ENCODE measurements at regions not wholly inside any gene's neighbourhood (a gene's known extent, or its start where the extent isn't known, plus 50 kb on each side); places are given as distances from the start of the nearest gene placed in this dataset.
"Not testable (repeated sequence)": the region's sequence is repeated elsewhere in the genome, so short reads cannot be mapped to it uniquely, and the experiment has no call there.

DNA sequence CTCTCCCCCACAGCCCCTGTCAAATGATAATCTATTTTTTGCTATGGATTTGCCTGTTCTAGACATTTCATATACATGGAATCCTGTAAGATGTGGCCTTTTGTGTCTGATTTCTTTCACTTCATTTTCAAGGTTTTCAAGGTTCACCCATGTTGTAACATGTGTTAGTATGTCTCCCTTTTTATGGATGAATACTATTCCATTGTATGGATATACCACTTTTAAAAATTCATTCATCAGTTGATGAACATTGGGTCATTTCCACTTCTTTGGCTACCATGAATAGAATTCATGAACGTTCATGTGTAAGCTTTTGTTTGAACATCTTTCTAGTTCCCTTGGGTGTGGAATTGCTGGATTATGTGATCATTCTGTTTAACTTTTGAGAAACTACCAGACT lies 94.7 kb upstream of the ZNF366 start:
- ChIA-PET POLR2A (no interaction called here), CTCF (no interaction called here)
- Mint-ChIP-seq H3K27ac (no peak overlapping the region), H3K4me3 (no peak overlapping the region), H3K27me3 (no peaks in the 10 kb centered on the region), H3K4me1 (peaks cover 4% of the 10 kb centered on the region), H3K36me3 (ENCODE audit: low read depth) (no peaks in the 10 kb centered on the region), H3K9me3 (no peaks in the 10 kb centered on the region)
- DNase-seq = no peak

DNA sequence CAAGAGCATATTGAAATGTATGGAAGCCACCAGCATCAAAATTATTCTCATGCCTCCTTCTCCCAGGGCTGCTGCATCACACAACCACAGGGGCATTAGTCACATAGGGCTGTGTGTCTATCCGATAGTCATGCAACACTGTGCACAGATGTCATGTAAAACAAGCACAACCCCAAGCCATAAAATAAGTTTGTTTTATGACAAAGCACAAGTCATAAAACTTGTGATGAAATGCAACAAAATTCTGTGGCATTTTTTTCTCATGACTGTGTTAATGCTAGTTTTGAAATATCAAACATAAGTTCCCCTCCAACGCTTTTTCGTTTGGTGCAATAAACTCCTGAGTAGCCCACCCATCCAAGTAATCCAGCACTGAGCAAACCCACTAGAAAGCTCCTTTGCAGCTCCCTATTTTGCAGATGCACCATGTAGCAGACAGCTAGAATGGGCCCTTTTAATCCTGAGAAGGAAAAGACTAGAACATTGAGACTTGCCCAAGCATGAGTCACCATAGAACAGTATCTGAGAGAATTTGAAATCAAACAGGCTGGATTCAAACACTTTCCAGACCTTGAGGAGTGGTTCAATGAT lies 93.3 kb upstream of the ZNF366 start:
- ChIA-PET CTCF (no interaction called here), POLR2A (no interaction called here)
- H3K27me3 Mint-ChIP-seq = no peaks in the 10 kb centered on the region
- H3K4me3 Mint-ChIP-seq = no peak overlapping the region
- H3K27ac Mint-ChIP-seq = no peak overlapping the region
- H3K9me3 Mint-ChIP-seq = no peaks in the 10 kb centered on the region
- no peak for DNase-seq
- H3K36me3 Mint-ChIP-seq (ENCODE audit: low read depth) = no peaks in the 10 kb centered on the region
- peaks cover 4% of the 10 kb centered on the region for H3K4me1 Mint-ChIP-seq

DNA sequence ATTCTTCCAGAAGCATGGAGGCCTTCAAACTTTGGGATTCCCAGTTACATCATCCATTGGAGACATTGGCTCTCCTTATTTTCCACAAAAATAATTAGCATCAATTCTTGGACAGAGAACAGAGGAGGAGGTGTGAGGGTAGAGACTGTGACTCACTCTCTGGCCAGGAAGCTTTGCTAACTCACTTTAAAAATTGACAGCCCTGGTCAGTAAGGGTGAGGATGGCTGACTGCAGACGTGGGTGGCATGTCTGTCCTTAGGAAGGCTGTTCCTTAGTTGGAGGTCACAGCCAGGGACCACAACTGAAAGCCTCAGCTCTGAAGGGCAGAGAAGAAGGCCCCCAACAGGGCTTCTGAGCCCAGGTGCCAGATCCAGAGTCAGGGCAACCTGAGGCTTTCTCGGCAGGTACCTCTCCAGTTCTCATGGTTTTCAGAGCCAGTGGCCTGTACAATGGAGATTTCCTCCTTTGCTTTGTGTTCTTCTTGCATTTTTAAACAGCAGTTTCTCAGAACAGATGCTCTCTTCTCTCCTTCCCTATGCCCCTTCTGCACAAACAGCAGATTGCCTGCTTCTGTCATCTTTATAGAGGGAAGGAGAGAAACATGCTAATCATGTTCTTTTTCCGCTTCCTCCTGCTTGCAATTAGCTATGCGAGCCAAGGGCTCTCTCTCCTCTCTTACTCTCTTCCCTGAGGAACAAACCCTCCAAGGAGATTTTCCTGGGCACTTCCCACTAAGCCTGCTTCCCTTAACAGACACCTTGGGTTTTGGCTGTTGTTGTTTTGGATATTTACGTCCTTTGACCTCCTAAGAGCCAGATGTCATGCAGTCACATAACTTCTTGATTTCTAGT lies 92.5 kb upstream of the ZNF366 start:
- CTCF ChIA-PET = no interaction called here

DNA sequence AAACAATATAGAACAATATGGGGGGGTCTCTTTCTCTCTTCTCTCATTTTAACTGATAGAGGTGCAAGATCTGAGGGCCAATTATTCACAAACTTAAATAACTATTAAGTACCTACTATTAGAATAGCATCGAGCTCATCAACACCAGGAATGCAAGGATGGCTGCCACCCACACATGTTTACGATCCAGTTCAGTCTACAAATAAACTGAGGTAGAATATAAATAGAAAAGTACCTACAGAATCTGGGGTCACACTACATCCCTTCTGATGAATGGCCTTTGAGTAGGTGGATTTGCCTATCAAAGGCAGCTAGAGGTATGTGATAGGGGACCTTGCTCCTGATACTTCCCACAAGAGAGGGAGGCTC lies 91.8 kb upstream of the ZNF366 start:
- H3K27ac Mint-ChIP-seq = no peak overlapping the region
- no peaks in the 10 kb centered on the region for H3K27me3 Mint-ChIP-seq
- H3K4me1 Mint-ChIP-seq = peaks cover 4% of the 10 kb centered on the region
- no peaks in the 10 kb centered on the region for H3K36me3 Mint-ChIP-seq (ENCODE audit: low read depth)
- ChIA-PET CTCF (no interaction called here), POLR2A (no interaction called here)
- H3K9me3 Mint-ChIP-seq = no peaks in the 10 kb centered on the region
- no peak overlapping the region for H3K4me3 Mint-ChIP-seq
- no peak for DNase-seq

More for the DNA sequence above, 92.5 kb upstream of the ZNF366 start:
- Mint-ChIP-seq H3K4me3 (no peak overlapping the region), H3K27ac (no peak overlapping the region), H3K36me3 (ENCODE audit: low read depth) (no peaks in the 10 kb centered on the region), H3K9me3 (no peaks in the 10 kb centered on the region), H3K4me1 (peaks cover 4% of the 10 kb centered on the region), H3K27me3 (no peaks in the 10 kb centered on the region)
- no peak for DNase-seq
- POLR2A ChIA-PET = no interaction called here

DNA sequence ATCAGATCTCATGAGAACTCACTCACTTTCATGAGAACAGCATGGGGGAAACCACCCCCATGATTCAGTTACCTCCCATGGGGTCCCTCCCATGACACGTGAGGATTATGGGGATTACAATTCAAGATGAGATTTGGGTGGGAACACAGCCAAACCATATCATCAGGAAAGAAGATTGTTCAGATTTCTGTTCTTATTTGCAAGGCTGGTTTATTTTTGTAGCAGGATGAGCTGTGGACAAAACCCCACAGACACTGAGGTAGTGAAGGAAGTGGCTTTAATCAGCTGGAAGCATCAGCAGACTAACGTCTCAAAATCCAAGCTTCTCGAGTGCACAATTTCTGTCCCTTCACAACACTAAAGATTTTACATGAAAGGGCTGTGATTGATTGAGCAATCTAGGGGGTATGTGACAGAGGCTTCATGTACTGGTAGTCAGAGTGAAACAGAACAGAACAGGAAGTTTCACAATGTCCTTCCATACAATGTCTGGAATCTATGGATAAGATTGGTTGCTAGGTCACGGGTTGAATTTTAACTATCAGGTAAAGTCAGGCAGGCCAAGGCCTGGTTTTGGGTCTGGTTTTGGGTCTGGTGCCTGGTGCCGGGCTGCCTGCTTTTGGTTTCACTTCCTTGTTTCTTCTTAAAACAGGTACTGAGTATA lies 91.3 kb upstream of the ZNF366 start:
- no peak overlapping the region for H3K27ac Mint-ChIP-seq
- H3K4me3 Mint-ChIP-seq = no peak overlapping the region
- no peak for DNase-seq
- no peaks in the 10 kb centered on the region for H3K9me3 Mint-ChIP-seq
- H3K36me3 Mint-ChIP-seq (ENCODE audit: low read depth) = no peaks in the 10 kb centered on the region
- POLR2A ChIA-PET = no interaction called here
- H3K27me3 Mint-ChIP-seq = no peaks in the 10 kb centered on the region
- CTCF ChIA-PET = no interaction called here
- H3K4me1 Mint-ChIP-seq = peaks cover 4% of the 10 kb centered on the region

DNA sequence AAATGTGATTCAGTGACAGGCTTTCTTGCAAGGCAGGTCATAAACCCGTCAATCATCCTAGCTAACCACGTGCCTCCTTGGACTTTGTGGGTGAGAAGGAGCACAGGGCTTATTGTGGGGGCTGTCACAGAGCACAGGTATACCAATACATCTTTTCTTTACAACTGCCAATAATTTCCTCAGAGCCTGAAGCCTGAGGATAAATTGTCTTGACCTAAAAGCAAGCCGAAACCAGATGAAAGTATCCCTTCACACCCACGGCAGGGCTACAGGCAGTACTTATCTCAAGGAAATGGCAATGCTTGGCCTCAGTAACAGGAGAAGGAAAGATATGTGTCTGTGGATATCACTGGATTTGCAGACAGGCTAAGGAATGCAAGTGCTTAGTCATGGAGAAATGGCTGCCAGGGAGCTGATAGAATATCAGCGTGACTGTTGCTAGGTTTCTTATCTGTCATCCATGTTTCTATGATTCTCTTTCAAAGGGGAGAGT lies 90.3 kb upstream of the ZNF366 start:
- Mint-ChIP-seq H3K36me3 (ENCODE audit: low read depth) (no peaks in the 10 kb centered on the region), H3K4me1 (peaks cover 4% of the 10 kb centered on the region), H3K4me3 (no peak overlapping the region), H3K27me3 (no peaks in the 10 kb centered on the region), H3K9me3 (no peaks in the 10 kb centered on the region), H3K27ac (no peak overlapping the region)
- no peak for DNase-seq
- POLR2A ChIA-PET = no interaction called here
- CTCF ChIA-PET = interaction anchor here (0.7 kb wide), 1 partner anchor 470 kb away, joined by 3 read pairs; no protein-coding TSS in a partner anchor

DNA sequence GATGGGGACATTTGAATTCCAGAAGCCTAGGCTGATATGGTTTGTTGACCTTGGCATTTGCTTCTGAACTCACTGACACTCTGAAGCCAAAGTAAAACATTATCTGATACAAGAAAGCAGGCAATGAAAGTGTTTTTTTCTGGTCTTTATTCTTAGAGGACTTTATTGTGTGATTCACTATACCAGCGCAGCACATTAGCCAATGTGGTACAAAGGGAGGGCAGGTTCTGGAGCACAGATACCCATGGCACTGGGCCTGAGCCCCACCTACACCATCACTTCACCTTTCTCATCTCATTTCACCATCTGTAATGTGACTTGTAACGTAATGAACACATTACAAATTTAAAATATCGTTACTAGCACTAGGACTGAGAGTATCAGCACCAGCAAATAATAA lies 89.7 kb upstream of the ZNF366 start:
- Mint-ChIP-seq H3K4me3 (no peak overlapping the region), H3K27ac (no peak overlapping the region), H3K9me3 (no peaks in the 10 kb centered on the region), H3K27me3 (peaks cover 3% of the 10 kb centered on the region), H3K36me3 (ENCODE audit: low read depth) (no peaks in the 10 kb centered on the region), H3K4me1 (peaks cover 4% of the 10 kb centered on the region)
- ChIA-PET POLR2A (no interaction called here), CTCF (no interaction called here)
- no peak for DNase-seq

DNA sequence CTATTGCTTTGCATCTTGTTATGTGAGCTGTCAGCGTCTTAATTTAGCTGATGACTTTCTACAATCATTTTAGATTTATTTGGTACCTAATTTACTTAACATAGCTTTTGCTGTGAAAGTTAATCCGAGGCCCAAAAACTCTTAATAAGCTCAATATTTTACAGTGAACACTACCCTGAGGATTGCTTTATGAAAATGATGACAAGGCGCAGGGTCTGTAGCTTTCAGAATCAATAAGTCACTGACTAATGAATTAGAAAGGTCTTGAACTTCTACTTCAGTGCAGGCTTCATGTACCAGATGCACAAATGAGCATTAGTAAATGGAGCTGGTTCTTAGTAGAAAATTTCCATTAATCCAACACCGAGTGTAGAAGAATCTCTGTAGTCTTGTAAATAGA lies 81.4 kb upstream of the ZNF366 start:
- H3K4me1 Mint-ChIP-seq = no peaks in the 10 kb centered on the region
- CTCF ChIA-PET = interaction anchor here (1.1 kb wide), 1 partner anchor 21 kb away, joined by 3 read pairs; no protein-coding TSS in a partner anchor

DNA sequence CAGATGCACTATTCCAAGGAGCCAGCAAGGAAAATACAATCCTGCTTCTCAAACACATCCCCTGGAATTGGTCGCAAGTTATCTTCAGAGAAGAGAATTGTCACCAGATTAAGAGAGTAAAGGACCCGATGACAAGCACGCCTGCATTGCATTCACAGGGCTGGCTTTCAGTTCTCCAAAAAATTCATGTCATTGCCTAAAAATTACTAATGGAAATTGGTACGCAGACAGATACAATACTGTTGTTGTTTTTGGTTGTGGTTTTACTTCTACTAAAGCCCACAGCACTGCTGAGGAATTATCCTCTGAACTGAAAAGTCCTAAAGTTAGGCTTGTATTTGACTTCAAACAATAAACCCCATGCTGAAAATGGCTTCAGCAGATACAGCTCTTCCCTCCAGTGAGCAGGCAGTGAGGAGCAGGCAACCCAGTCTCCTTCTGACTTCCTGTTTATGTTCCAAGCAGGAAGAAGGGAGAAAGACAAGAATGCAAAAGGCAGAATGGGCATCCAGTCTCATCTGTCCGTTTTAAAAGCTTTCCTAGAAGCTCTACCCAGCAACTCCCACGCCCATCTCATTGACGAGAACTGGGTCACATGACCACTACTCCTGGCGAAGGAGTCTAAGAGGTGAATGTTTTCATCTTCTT lies 80.6 kb upstream of the ZNF366 start:
- no peak for DNase-seq
- H3K27ac Mint-ChIP-seq = no peak overlapping the region
- POLR2A ChIA-PET = no interaction called here
- H3K4me1 Mint-ChIP-seq = no peaks in the 10 kb centered on the region
- H3K9me3 Mint-ChIP-seq = no peaks in the 10 kb centered on the region
- H3K4me3 Mint-ChIP-seq = no peak overlapping the region
- H3K27me3 Mint-ChIP-seq = peaks cover 8% of the 10 kb centered on the region
- H3K36me3 Mint-ChIP-seq (ENCODE audit: low read depth) = no peaks in the 10 kb centered on the region
- CTCF ChIA-PET = interaction anchor here (1.1 kb wide), 1 partner anchor 22 kb away, joined by 3 read pairs; no protein-coding TSS in a partner anchor

More for the DNA sequence above, 81.4 kb upstream of the ZNF366 start:
- DNase-seq = no peak
- POLR2A ChIA-PET = interaction anchor here (0.7 kb wide), 1 partner anchor 155 kb away, joined by 4 read pairs; no protein-coding TSS in a partner anchor
- no peaks in the 10 kb centered on the region for H3K36me3 Mint-ChIP-seq (ENCODE audit: low read depth)
- H3K9me3 Mint-ChIP-seq = no peaks in the 10 kb centered on the region
- H3K27ac Mint-ChIP-seq = no peak overlapping the region
- peaks cover 8% of the 10 kb centered on the region for H3K27me3 Mint-ChIP-seq
- no peak overlapping the region for H3K4me3 Mint-ChIP-seq

DNA sequence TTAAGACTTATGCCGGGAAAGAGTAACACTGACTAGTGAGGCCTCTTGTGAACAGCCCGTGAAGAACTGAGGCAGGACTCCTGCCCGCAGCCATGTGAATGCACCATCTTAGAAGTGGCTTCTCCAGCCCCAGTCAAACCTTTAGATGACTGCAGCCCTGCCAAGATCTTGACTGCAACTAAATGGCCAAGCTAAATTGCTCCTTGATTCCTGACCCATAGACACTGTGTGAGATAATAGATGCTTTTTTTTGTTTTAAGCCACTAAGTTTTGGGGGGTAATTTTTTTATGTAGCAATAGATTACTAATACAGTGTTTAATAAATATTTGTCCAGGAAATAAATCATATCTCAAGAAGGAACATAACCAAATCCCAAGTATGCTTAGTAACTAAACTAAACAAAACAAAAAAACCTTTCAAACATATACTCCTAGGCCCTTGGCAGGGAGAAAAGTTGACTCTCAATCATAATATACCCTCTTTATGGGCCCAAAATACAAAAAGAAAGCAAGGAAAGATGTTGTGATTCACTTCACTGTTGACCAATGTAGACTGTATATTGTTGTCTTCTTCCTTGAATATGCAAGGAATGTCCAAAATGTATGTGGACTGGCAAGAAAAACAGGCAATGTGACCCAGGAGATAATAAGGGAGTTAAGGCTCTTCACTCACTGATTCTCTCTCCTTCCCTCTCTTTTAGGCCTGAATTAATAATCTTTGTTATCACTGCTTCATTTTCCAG lies 79.7 kb upstream of the ZNF366 start:
- no peaks in the 10 kb centered on the region for H3K4me1 Mint-ChIP-seq
- no peaks in the 10 kb centered on the region for H3K36me3 Mint-ChIP-seq (ENCODE audit: low read depth)
- H3K4me3 Mint-ChIP-seq = no peak overlapping the region
- H3K9me3 Mint-ChIP-seq = no peaks in the 10 kb centered on the region
- H3K27me3 Mint-ChIP-seq = peaks cover 5% of the 10 kb centered on the region
- POLR2A ChIA-PET = no interaction called here
- CTCF ChIA-PET = no interaction called here
- no peak for DNase-seq
- no peak overlapping the region for H3K27ac Mint-ChIP-seq

DNA sequence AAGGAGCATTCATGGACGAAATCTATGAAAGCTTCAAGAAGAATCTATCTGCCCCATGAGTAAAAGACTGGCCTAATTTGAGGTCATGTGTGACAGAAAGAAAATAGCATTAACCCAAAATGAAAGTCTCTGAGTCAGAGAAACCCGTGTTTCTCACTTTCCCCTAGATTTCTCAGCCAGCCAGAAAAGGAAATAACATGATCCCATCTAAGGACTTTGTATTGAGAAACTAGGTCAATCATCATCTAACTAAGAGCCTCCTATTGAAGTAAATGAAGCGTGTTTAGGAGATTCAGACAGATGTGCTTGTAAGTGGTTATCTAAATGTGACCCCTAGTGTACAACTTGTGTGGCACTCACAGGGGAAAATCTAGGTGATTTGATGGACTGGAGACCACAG lies 77.3 kb upstream of the ZNF366 start:
- H3K27ac Mint-ChIP-seq = no peak overlapping the region
- ChIA-PET POLR2A (no interaction called here), CTCF (no interaction called here)
- H3K36me3 Mint-ChIP-seq (ENCODE audit: low read depth) = no peaks in the 10 kb centered on the region
- H3K27me3 Mint-ChIP-seq = peaks cover 3% of the 10 kb centered on the region
- H3K4me1 Mint-ChIP-seq = no peaks in the 10 kb centered on the region
- H3K4me3 Mint-ChIP-seq = no peak overlapping the region
- H3K9me3 Mint-ChIP-seq = no peaks in the 10 kb centered on the region
- DNase-seq = no peak

DNA sequence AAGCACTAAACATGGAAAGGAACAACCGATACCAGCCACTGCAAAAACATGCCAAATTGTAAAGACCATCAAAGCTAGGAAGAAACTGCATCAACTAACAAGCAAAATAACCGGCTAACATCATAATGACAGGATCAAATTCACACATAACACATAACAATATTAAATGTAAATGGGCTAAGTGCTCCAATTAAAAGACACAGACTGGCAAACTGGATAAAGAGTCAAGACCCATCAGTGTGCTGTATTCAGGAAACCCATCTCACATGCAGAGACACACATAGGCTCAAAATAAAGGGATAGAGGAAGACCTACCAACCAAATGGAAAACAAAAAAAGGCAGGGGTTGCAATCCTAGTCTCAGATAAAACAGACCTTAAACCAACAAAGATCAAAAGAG lies 72.1 kb upstream of the ZNF366 start:
- POLR2A ChIA-PET; H3K36me3 Mint-ChIP-seq (ENCODE audit: low read depth); H3K4me3 Mint-ChIP-seq; CTCF ChIA-PET; H3K27me3 Mint-ChIP-seq; H3K27ac Mint-ChIP-seq; H3K9me3 Mint-ChIP-seq; H3K4me1 Mint-ChIP-seq; DNase-seq: not testable (repeated sequence)

All from activated CD4-positive, alpha-beta T cell treated with anti-CD3 and anti-CD28 coated beads, Interleukin-2, amount 10 ng/mL, durations not matched to agents 7 days and 5 days (primary cell).